ENCODE measurements at regions not wholly inside any gene's neighbourhood (a gene's known extent, or its start where the extent isn't known, plus 50 kb on each side); places are given as distances from the start of the nearest gene placed in this dataset.

- Histone ChIP-seq H3K27ac (no peak overlapping the region), H3K27me3 (no peaks in the 10 kb centered on the region), H3K36me3 (no peaks in the 10 kb centered on the region), H3K9me3 (peaks cover 0 to 9% (median 0%) of the 10 kb centered on the region in 11 donors), H3K4me1 (no peaks in the 10 kb centered on the region), H3K4me3 (no peak overlapping the region)
- DNase-seq (no peak), ATAC-seq (no peak)
- WGBS, 2 donors = 77 to 90% methylated on average over 2 of the region's 2 CpGs
- no peak for TF ChIP-seq CTCF (IDR thresholded peaks at IDR 0.05)
- intact Hi-C loops (cut with DNase I) = no loop called here
These were observed 602.4 kb upstream of the PRKX start for GRCh38 chrX:4315891-4316290.

- H3K27ac ChIP-seq = no peak overlapping the region
- no peak overlapping the region for H3K4me3 ChIP-seq
- no peak for DNase-seq
- 88 to 100% methylated on average over 1 of the region's 1 CpG for WGBS, 2 donors
- H3K36me3 ChIP-seq = no peaks in the 10 kb centered on the region
- H3K9me3 ChIP-seq = peaks cover 0 to 20% (median 0%) of the 10 kb centered on the region in 11 donors
- no peak for ATAC-seq
- H3K4me1 ChIP-seq = no peaks in the 10 kb centered on the region
- no peaks in the 10 kb centered on the region for H3K27me3 ChIP-seq
- no peak for TF ChIP-seq CTCF (IDR thresholded peaks at IDR 0.05)
- intact Hi-C loops (cut with DNase I) = no loop called here
These were observed 601.1 kb upstream of the PRKX start for GRCh38 chrX:4314586-4314985.

- Histone ChIP-seq H3K36me3 (no peaks in the 10 kb centered on the region), H3K9me3 (peaks cover 0 to 35% (median 0%) of the 10 kb centered on the region in 11 donors), H3K4me1 (no peaks in the 10 kb centered on the region), H3K27me3 (no peaks in the 10 kb centered on the region), H3K27ac (no peak overlapping the region), H3K4me3 (no peak overlapping the region)
- no peak for ATAC-seq
- intact Hi-C loops (cut with DNase I) = no loop called here
- WGBS, 2 donors = 74 to 75% methylated on average over 4 of the region's 4 CpGs
- TF ChIP-seq CTCF (IDR thresholded peaks at IDR 0.05) = no peak
- DNase-seq = no peak
These were observed 563.7 kb upstream of the PRKX start for GRCh38 chrX:4277122-4277521.

- ATAC-seq = no peak
- Histone ChIP-seq H3K4me1 (no peaks in the 10 kb centered on the region), H3K36me3 (no peaks in the 10 kb centered on the region), H3K27me3 (no peaks in the 10 kb centered on the region), H3K9me3 (no peaks in the 10 kb centered on the region), H3K27ac (no peak overlapping the region), H3K4me3 (no peak overlapping the region)
- DNase-seq = no peak
- intact Hi-C loops (cut with DNase I) = no loop called here
- 22 to 29% methylated on average over 2 of the region's 2 CpGs for WGBS, 2 donors
- no peak for TF ChIP-seq CTCF (IDR thresholded peaks at IDR 0.05)
These were observed 555.2 kb upstream of the PRKX start for GRCh38 chrX:4268676-4269075.

GRCh38 chrX:4265036-4265435 is 551.6 kb upstream of the PRKX start:
- Histone ChIP-seq H3K27ac (no peak overlapping the region), H3K4me3 (no peak overlapping the region), H3K4me1 (no peaks in the 10 kb centered on the region), H3K9me3 (no peaks in the 10 kb centered on the region), H3K27me3 (no peaks in the 10 kb centered on the region), H3K36me3 (no peaks in the 10 kb centered on the region)
- TF ChIP-seq CTCF (IDR thresholded peaks at IDR 0.05) = no peak
- ATAC-seq (no peak), DNase-seq (no peak)
- intact Hi-C loops (cut with DNase I) = no loop called here
- WGBS, 2 donors = 73 to 80% methylated on average over 4 of the region's 4 CpGs
